ENCODE measurements at regions not wholly inside any gene's neighbourhood (a gene's known extent, or its start where the extent isn't known, plus 50 kb on each side); places are given as distances from the start of the nearest gene placed in this dataset.

DNA sequence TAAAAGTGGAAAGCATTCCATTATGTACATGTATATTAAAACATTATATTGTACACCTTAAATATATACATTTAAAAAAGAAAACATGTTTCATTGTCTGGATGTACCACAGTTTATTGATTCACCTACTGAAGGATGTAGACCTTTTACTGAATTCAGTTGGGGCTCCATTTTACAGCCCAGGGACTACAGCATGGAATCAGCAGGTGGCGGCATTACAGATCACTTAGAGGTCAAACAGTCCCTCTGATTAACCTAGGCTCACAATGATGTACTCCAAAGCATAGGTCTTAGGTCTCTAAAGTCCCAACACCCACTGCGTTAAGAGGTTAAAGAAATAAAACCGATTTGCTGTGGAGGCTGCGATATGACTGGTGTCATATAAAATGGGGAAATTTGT, 490.9 kb downstream of the SHISA9 start:
- TF ChIP-seq CTCF (IDR thresholded peaks at IDR 0.05; ENCODE audit: low read length): peak; percentile 55
- TF ChIP-seq EZH2 (IDR thresholded peaks at IDR 0.05; ENCODE audit: borderline replicate concordance, low read length): no peak
